Amygdala (tissue), 56 donors: ENCODE measurements at regions not wholly inside any gene's neighbourhood (a gene's known extent, or its start where the extent isn't known, plus 50 kb on each side); places are given as distances from the start of the nearest gene placed in this dataset.
"Not testable (repeated sequence)": the region's sequence is repeated elsewhere in the genome, so short reads cannot be mapped to it uniquely, and the experiment has no call there.

Source experiments
- DNase-seq, 56 donors: peaks; one replicate each; lab custom pipeline; 2025; lab: John Stamatoyannopoulos, UW

DNA sequence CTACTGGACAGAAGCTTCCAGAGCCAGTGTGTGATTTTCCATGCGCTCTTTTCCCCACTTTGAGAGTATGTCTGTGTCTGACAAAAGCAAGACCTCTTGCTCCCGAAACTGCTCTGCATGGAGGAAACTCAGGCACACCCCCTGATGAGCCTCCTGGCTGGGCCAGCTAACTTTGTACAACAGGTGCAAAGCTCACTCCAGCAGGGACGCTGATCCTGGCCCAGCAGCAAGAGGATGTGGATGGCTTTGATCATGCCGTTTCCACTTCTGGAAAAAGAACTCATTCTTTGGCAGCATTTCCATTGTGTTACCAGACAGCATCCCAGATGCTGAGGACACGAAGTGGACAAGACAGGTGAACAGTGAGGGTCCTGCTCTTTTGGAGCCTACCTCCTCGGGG, 103.1 kb downstream of the TLR5 start:
- DNase-seq, result no peak

DNA sequence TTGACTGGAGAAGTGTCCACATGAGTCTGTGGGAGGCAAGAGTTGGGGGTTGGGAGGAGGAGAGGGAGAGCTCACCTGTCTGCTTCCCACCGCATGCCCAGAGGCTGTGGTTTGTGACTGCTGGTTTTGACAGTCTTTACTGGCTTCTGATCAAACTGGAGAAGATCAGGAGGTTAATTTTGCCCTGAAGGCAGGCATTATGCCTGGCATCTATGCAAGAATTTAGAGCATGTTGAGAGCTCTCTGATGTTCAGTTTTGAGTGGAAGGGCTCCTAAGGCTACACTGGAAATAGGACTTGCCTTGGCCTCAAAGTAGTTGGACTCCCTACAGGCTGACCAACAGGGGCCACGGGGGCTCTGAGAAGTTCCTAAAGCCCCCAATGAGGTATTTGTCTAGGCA, 101.6 kb downstream of the TLR5 start:
- no peak for DNase-seq

DNA sequence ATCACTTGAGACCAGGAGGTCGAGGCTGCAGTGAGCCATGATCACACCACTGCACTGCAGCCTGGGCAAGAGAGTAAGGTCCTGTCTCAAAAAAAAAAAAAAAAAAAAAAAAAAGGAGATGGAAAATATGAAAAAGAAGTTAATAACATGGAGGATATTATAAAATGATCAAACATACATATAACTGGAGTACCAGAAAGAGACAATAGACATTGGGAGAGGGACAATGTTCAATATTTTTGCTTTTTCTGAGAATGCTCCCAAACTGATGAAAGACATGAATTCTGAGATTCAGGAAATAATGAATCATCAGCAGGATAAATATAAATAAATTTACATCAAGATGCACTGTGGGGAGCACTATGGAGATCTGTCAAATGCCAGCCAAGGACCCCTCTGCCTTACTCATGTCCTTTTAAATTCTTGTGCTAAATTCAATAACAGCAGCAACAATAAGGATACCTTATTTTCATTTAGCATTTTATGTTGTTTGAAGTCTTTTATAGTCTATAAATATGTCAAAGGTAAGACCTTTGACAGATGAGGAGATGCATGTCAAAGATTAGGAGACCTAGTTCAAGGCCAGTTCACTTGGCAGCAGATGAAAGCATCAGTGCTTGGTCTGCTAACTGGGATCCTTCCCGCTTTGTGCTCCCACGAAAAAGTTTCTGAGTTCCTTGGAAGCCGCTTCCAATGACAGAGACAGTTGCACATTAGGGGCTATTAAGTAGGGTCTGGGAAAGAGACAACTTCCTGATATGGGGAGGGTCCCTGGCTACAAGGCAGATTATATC, 97.7 kb downstream of the TLR5 start:
- no peak for DNase-seq

DNA sequence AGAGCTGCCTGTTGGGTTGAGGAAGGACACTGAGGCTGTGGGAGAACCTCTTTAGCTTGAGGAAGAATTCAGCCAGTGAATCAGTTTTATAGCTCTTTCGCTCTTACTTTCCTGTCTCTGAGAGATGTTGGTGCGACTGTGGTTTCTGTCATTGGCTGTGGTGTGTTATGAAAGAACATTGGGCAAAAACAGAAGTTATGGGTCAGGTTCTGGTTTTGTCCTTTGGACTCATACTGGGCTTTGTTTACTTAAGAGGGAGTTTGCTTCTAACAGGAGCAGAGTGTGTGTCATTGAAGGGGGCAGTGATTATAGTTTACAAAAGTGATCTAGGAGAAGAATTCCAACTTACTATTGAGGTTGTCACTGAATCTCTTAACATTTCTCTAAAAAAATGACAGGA, 97.0 kb downstream of the TLR5 start:
- no peak for DNase-seq

DNA sequence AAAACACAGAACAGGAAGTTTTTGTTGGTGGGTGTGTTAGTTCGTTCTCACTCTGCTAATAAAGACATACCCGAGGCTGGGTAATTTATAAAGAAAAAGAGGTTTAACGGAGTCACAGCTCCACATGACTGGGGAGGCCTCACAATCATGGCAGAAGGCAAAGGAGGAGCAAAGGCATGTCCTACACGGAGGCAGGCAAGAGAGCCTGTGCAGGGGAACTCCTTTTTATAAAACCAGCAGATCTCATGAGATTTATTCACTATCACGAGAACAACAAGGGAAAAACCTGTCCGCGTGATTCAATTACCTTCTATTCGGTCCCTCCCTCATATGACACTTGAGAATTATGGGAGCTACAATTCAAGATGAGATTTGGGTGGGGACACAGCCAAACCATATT, 96.6 kb downstream of the TLR5 start:
- DNase-seq, result not testable (repeated sequence)

DNA sequence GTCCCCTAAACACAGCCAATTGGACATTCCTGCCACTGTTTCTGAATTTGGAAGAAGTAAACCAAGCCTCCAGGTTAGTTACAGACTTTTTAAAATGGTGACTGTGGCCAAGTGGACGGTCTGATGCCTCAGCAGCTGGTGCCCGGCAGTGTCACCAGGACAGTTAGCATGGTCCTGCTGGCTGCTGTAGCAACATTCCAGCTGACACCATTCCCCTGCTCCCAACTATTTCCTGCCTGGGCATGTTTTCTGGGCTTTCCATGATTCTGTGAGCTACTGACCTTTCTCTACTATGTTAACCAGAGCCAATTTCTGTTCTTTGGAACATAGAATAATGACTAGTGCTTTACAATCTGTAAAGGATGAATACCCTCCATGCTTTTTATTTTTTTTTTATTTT, 95.0 kb downstream of the TLR5 start:
- no peak for DNase-seq

DNA sequence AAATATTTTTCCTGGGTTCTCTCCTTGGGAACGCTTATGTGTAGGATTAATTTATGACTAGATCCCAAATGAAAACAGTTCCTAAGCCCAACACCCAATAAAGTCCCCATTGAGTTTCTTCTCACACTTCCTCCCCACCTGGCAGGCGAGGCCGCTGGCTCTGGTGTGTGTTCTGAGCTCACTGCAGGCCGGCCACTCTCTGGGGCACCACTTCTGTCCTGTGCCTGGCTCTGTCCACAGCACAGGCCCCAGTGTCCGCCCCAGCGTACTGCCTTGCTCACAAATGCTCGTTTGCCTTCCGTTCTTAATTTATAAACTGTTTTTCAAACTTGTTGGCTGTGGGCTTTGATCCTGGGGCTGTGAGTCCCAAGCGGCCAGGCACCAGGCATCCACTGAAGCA, 90.6 kb downstream of the TLR5 start:
- DNase-seq, result no peak

DNA sequence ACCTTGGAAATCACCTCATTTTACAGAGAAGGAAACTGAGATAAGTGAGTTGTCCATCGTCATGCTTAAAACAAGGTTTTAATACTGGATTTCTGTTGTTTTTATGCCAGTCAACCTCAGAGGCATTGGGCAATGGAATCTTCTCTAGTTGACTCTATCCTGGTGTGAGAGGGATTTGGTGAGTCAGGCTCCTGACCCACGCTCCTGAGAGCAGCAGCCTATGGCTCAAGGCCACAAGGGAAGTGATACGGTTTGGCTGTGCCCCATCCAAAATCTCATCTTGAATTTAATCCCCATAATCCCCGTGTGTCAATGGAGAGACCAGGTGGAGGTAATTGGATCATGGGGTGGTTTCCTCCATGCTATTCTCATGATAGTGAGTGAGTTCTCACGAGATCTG, 90.1 kb downstream of the TLR5 start:
- no peak for DNase-seq

DNA sequence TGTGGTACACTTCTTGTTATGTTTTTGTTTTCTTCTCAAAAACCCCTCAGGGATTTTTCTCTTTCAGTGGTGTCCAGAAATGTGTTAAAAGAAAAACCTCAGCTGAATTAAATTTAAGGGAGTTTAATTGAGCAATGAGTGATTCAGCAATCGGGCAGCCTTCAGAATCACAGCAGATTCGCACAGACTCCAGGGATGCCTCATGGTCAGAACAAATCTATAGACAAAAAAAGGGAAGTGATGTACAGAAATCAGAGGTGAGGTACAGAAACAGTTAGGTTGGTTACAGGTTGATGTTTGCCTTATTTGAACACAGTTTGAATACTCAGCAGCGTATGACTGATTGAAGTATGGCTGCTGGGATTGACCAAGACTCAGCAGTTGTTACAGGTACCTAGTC, 86.2 kb downstream of the TLR5 start:
- no peak for DNase-seq

DNA sequence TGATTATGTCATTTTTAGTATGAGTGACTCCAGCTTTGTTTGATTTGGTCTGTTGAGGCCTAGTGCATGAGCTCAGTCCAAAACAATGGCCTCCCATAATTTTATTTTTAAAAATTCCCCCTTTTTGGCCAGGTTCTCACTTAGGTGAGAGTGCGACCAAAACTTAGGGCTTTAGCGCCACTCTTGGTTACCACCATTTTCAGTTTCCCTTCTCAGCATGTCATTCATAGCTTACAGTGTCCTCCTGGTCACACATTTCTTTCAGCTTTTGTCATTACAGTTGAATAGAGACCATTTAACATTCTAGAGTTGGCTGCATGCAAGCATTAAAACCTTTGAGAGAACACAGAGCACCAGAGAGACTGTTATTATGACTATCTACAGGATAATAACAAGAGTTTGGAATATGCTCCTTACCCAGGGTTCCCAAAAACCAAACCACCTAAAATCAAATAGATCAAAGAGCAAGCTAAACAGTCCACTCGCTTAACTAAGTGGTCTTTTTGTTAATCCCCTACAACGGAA, 85.4 kb downstream of the TLR5 start:
- no peak for DNase-seq
